GM18858 (cell line): ENCODE measurements at regions not wholly inside any gene's neighbourhood (a gene's known extent, or its start where the extent isn't known, plus 50 kb on each side); places are given as distances from the start of the nearest gene placed in this dataset.

Experiments
- ATAC-seq: cut with Tn5 transposase; IDR thresholded peaks from one replicate; pipeline ENCODE4 v1.9.1; 2021; ENCODE audit not compliant: unreplicated experiment

GRCh38 chr6:122524056-122524455, 52.4 kb upstream of the SERINC1 start:
- ATAC-seq, result no peak

GRCh38 chr6:122530440-122531046, 58.9 kb upstream of the SERINC1 start:
- peak; percentile 97 for ATAC-seq

- ATAC-seq, result no peak
These were observed 61.9 kb upstream of the PKIB start for GRCh38 chr6:122548281-122548680.

- ATAC-seq, result no peak
These were observed 61.4 kb upstream of the PKIB start for GRCh38 chr6:122548820-122549219.

- no peak for ATAC-seq
These were observed 56.5 kb upstream of the PKIB start for GRCh38 chr6:122553697-122554096.

- no peak for ATAC-seq
These were observed 54.6 kb upstream of the PKIB start for GRCh38 chr6:122555561-122555960.

GRCh38 chr6:122558080-122558479, 52.1 kb upstream of the PKIB start:
- no peak for ATAC-seq
